NB4 (cell line): ENCODE measurements at regions not wholly inside any gene's neighbourhood (a gene's known extent, or its start where the extent isn't known, plus 50 kb on each side); places are given as distances from the start of the nearest gene placed in this dataset.

Experiments used
- CTCF ChIP-seq: IDR thresholded peaks from one replicate; pipeline ENCODE4 v1.5.1; 2012; ENCODE audit warnings: low read depth, low read length
- POLR2A ChIP-seq: IDR thresholded peaks from 2 replicates; pipeline ENCODE4 v1.6.1; 2011; ENCODE audit warnings: mild to moderate bottlenecking; ENCODE audit not compliant: insufficient read length; ENCODE audit errors: extremely low read depth

- no peak for TF ChIP-seq CTCF
- TF ChIP-seq POLR2A, result no peak
Observed at GRCh38 chr2:128422571-128422970, 103.9 kb upstream of the HS6ST1 start.
